Astrocyte (in vitro differentiated cells and primary cell): ENCODE measurements at regions not wholly inside any gene's neighbourhood (a gene's known extent, or its start where the extent isn't known, plus 50 kb on each side); places are given as distances from the start of the nearest gene placed in this dataset.

Source experiments
- DNase-seq: peaks from one replicate; pipeline ENCODE4 v3.0.0-alpha.2; 2010; ENCODE audit warnings: low read depth
- FAIRE-seq: peaks from 2 replicates; lab custom pipeline; 2011; peaks lifted over from hg19 to GRCh38; lab: Jason Lieb, UNC
- H2AFZ ChIP-seq: 2 replicates; pipeline ENCODE4 v1.6.0; 2012; ENCODE audit warnings: low read depth, low read length, inconsistent platforms
- H3K27ac ChIP-seq: 2 replicates; pipeline ENCODE4 v1.5.1; 2011; ENCODE audit warnings: low read depth, low read length, inconsistent platforms
- H3K27me3 ChIP-seq: 2 replicates; pipeline ENCODE4 v1.6.0; 2011; ENCODE audit warnings: low read length, inconsistent platforms; ENCODE audit not compliant: insufficient read depth
- H3K36me3 ChIP-seq: 2 replicates; pipeline ENCODE4 v1.5.1; 2011; ENCODE audit warnings: low read length, inconsistent platforms; ENCODE audit not compliant: insufficient read depth
- H3K4me1 ChIP-seq: 2 replicates; pipeline ENCODE4 v1.5.1; 2011; ENCODE audit warnings: low read length, inconsistent platforms; ENCODE audit not compliant: insufficient read depth
- H3K4me2 ChIP-seq: 2 replicates; pipeline ENCODE4 v1.6.0; 2012; ENCODE audit warnings: low read length, inconsistent platforms
- H3K4me3 ChIP-seq: 2 replicates; pipeline ENCODE4 v1.5.1; 2011; ENCODE audit warnings: low read depth, mild to moderate bottlenecking, low read length, inconsistent platforms; ENCODE audit not compliant: insufficient read depth
- H3K79me2 ChIP-seq: 2 replicates; pipeline ENCODE4 v1.6.0; 2012; ENCODE audit warnings: mild to moderate bottlenecking, low read length, inconsistent platforms; ENCODE audit not compliant: insufficient read depth
- H3K9ac ChIP-seq: 2 replicates; pipeline ENCODE4 v1.6.0; 2012; ENCODE audit warnings: mild to moderate bottlenecking, low read length, inconsistent platforms
- H3K9me3 ChIP-seq: 2 replicates; pipeline ENCODE4 v1.5.1; 2012; ENCODE audit warnings: low read depth, mild to moderate bottlenecking, low read length, inconsistent platforms; ENCODE audit not compliant: insufficient read depth
- H4K20me1 ChIP-seq: 2 replicates; pipeline ENCODE4 v1.6.0; 2012; ENCODE audit warnings: low read length, inconsistent platforms; ENCODE audit not compliant: insufficient read depth
- H3K27ac Mint-ChIP-seq: one replicate; pipeline ENCODE4 v1.8.0; 2021; ENCODE audit warnings: mild to moderate bottlenecking, mixed read lengths; ENCODE audit not compliant: unreplicated experiment
- H3K27me3 Mint-ChIP-seq: one replicate; pipeline ENCODE4 v1.8.0; 2021; ENCODE audit warnings: low read depth, mixed read lengths; ENCODE audit not compliant: unreplicated experiment
- H3K36me3 Mint-ChIP-seq: one replicate; pipeline ENCODE4 v1.8.0; 2021; ENCODE audit warnings: low read depth, mixed read lengths; ENCODE audit not compliant: unreplicated experiment
- H3K4me1 Mint-ChIP-seq: one replicate; pipeline ENCODE4 v1.8.0; 2021; ENCODE audit warnings: low read depth, mixed read lengths; ENCODE audit not compliant: unreplicated experiment
- H3K4me3 Mint-ChIP-seq: one replicate; pipeline ENCODE4 v1.8.0; 2021; ENCODE audit warnings: mild to moderate bottlenecking, moderate library complexity, mixed read lengths; ENCODE audit not compliant: unreplicated experiment
- H3K9me3 Mint-ChIP-seq: one replicate; pipeline ENCODE4 v1.8.0; 2021; ENCODE audit warnings: mild to moderate bottlenecking, mixed read lengths; ENCODE audit not compliant: unreplicated experiment
- CTCF ChIP-seq: IDR thresholded peaks from 2 replicates; pipeline ENCODE4 v1.5.1; 2011; ENCODE audit warnings: low read depth, mild to moderate bottlenecking, inconsistent platforms, low read length, moderate library complexity; ENCODE audit not compliant: insufficient read depth
- EZH2 ChIP-seq: IDR thresholded peaks from 2 replicates; pipeline ENCODE4 v1.6.1; 2012; ENCODE audit warnings: mild to moderate bottlenecking, low read length, inconsistent platforms; ENCODE audit not compliant: insufficient read depth

GRCh38 chr18:25614168-25614567 is 262.2 kb upstream of the ZNF521 start:
- H3K4me2 ChIP-seq = no peak overlapping the region
- H3K4me3 Mint-ChIP-seq = no peak overlapping the region
- no peaks in the 10 kb centered on the region for H3K9me3 ChIP-seq

GRCh38 chr18:25612466-25612865 is 260.5 kb upstream of the ZNF521 start:
- H3K27ac Mint-ChIP-seq = no peak overlapping the region
- Histone ChIP-seq H3K4me3 (no peak overlapping the region), H2AFZ (no peak overlapping the region), H3K27ac (no peak overlapping the region), H3K27me3 (no peaks in the 10 kb centered on the region), H3K4me1 (no peaks in the 10 kb centered on the region), H4K20me1 (no peaks in the 10 kb centered on the region), H3K9ac (no peak overlapping the region), H3K9me3 (no peaks in the 10 kb centered on the region), H3K4me2 (no peak overlapping the region), H3K79me2 (no peaks in the 10 kb centered on the region), H3K36me3 (no peaks in the 10 kb centered on the region)
- no peak overlapping the region for H3K4me3 Mint-ChIP-seq
- H3K27me3 Mint-ChIP-seq = no peaks in the 10 kb centered on the region
- no peak for FAIRE-seq
- DNase-seq = no peak
- H3K4me1 Mint-ChIP-seq = no peaks in the 10 kb centered on the region
- TF ChIP-seq EZH2 (no peak), CTCF (no peak)
- no peaks in the 10 kb centered on the region for H3K36me3 Mint-ChIP-seq
- H3K9me3 Mint-ChIP-seq = no peaks in the 10 kb centered on the region

More at GRCh38 chr18:25614168-25614567, 262.2 kb upstream of the ZNF521 start:
- H3K36me3 Mint-ChIP-seq = no peaks in the 10 kb centered on the region
- no peaks in the 10 kb centered on the region for H4K20me1 ChIP-seq
- TF ChIP-seq CTCF = no peak
- H2AFZ ChIP-seq = no peak overlapping the region
- H3K27me3 Mint-ChIP-seq = no peaks in the 10 kb centered on the region
- no peak overlapping the region for H3K27ac Mint-ChIP-seq
- no peaks in the 10 kb centered on the region for H3K4me1 Mint-ChIP-seq
- no peak overlapping the region for H3K27ac ChIP-seq
- H3K4me1 ChIP-seq = no peaks in the 10 kb centered on the region
- H3K27me3 ChIP-seq = no peaks in the 10 kb centered on the region
- H3K36me3 ChIP-seq = no peaks in the 10 kb centered on the region
- H3K4me3 ChIP-seq = no peak overlapping the region
- H3K9me3 Mint-ChIP-seq = no peaks in the 10 kb centered on the region
- no peaks in the 10 kb centered on the region for H3K79me2 ChIP-seq
- no peak overlapping the region for H3K9ac ChIP-seq
- no peak for FAIRE-seq
- DNase-seq = no peak

- FAIRE-seq = no peak
- no peaks in the 10 kb centered on the region for H3K36me3 Mint-ChIP-seq
These were observed 256.1 kb upstream of the ZNF521 start for GRCh38 chr18:25608091-25608490.

More at GRCh38 chr18:25608091-25608490, 256.1 kb upstream of the ZNF521 start:
- Histone ChIP-seq H3K4me2 (no peak overlapping the region), H3K9me3 (no peaks in the 10 kb centered on the region), H3K9ac (no peak overlapping the region), H3K79me2 (no peaks in the 10 kb centered on the region), H3K4me1 (no peaks in the 10 kb centered on the region), H3K27ac (no peak overlapping the region), H3K36me3 (no peaks in the 10 kb centered on the region), H3K27me3 (no peaks in the 10 kb centered on the region), H4K20me1 (no peaks in the 10 kb centered on the region), H3K4me3 (no peak overlapping the region), H2AFZ (no peak overlapping the region)
- no peaks in the 10 kb centered on the region for H3K4me1 Mint-ChIP-seq
- TF ChIP-seq CTCF (no peak), EZH2 (no peak)
- no peak overlapping the region for H3K4me3 Mint-ChIP-seq
- no peaks in the 10 kb centered on the region for H3K9me3 Mint-ChIP-seq
- DNase-seq = no peak
- H3K27ac Mint-ChIP-seq = no peak overlapping the region
- no peaks in the 10 kb centered on the region for H3K27me3 Mint-ChIP-seq
